NCI-H460 (cell line): ENCODE measurements at regions not wholly inside any gene's neighbourhood (a gene's known extent, or its start where the extent isn't known, plus 50 kb on each side); places are given as distances from the start of the nearest gene placed in this dataset.

ENCODE experiments used
- DNase-seq: peaks from one replicate; pipeline ENCODE4 v3.0.0-alpha.2; 2016; ENCODE audit warnings: low read depth; ENCODE audit errors: extremely low read depth

GRCh38 chr4:133245226-133245625 is 96.1 kb downstream of the PCDH10 start:
- DNase-seq: no peak
